Large intestine (tissue), 3 donors: ENCODE measurements at regions not wholly inside any gene's neighbourhood (a gene's known extent, or its start where the extent isn't known, plus 50 kb on each side); places are given as distances from the start of the nearest gene placed in this dataset.
"Not testable (repeated sequence)": the region's sequence is repeated elsewhere in the genome, so short reads cannot be mapped to it uniquely, and the experiment has no call there.

Experiments used
- DNase-seq, 2 donors: peaks; one replicate each; pipeline versions ENCODE4 v3.0.0 to v3.0.0-alpha.2; 2013
- H3K27ac ChIP-seq: one replicate; pipeline ENCODE4 v1.5.1; 2013; ENCODE audit warnings: low read length
- H3K27me3 ChIP-seq: 2 replicates; pipeline ENCODE4 v1.6.1; 2013; ENCODE audit warnings: low read length; ENCODE audit not compliant: control insufficient read depth, insufficient read depth
- H3K36me3 ChIP-seq: 2 replicates; pipeline ENCODE4 v1.6.1; 2013; ENCODE audit warnings: low read length; ENCODE audit not compliant: control insufficient read depth, insufficient read depth
- H3K4me1 ChIP-seq: one replicate; pipeline ENCODE4 v1.6.1; 2013; ENCODE audit warnings: low read length; ENCODE audit not compliant: control insufficient read depth, insufficient read depth
- H3K4me3 ChIP-seq: one replicate; pipeline ENCODE4 v1.5.1; 2013; ENCODE audit warnings: low read length
- H3K9me3 ChIP-seq: one replicate; pipeline ENCODE4 v1.6.1; 2013; ENCODE audit warnings: mild to moderate bottlenecking, low read depth, low read length, moderate library complexity; ENCODE audit not compliant: control insufficient read depth
- WGBS: methylation state at CpG from one replicate; pipeline ENCODE4 v1.1.5; 2013; ENCODE audit warnings: low lambda C conversion rate; ENCODE audit not compliant: insufficient coverage; 5-methylcytosine and 5-hydroxymethylcytosine counted together

- H3K27me3 ChIP-seq = no peaks in the 10 kb centered on the region
- no peak for DNase-seq
- H3K27ac ChIP-seq = no peak overlapping the region
- H3K9me3 ChIP-seq = no peaks in the 10 kb centered on the region
- no peak overlapping the region for H3K4me3 ChIP-seq
- no peaks in the 10 kb centered on the region for H3K4me1 ChIP-seq
- 83% methylated on average over 1 of the region's 2 CpGs for WGBS
- H3K36me3 ChIP-seq = no peaks in the 10 kb centered on the region
These were observed 141.5 kb upstream of the SVIL start for GRCh38 chr10:29776246-29776645.

DNA sequence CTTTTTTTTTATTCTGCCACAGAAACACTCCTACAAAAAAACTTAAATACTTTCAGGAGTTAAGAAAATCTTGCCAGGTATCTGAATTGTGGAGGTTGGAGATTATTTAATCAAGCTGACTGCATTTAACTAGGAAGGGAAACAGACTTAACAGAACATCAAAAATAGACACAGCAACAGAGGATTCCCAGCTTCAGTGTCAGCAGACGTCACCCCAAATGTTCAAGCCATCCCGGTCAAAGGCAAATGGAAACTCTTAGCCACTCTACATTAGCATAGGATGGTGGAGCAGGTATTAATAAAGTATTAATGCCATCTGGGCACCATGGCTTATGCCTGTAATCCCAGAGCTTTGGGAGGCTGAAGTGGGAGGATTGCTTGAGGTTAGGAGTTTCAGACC is 139.7 kb upstream of the SVIL start:
- Histone ChIP-seq H3K27me3 (no peaks in the 10 kb centered on the region), H3K4me1 (no peaks in the 10 kb centered on the region), H3K9me3 (no peaks in the 10 kb centered on the region), H3K36me3 (no peaks in the 10 kb centered on the region), H3K27ac (no peak overlapping the region), H3K4me3 (no peak overlapping the region)
- 80% methylated on average over 1 of the region's 2 CpGs for WGBS
- DNase-seq = no peak

- Histone ChIP-seq H3K4me3 (no peak overlapping the region), H3K36me3 (no peaks in the 10 kb centered on the region), H3K27me3 (no peaks in the 10 kb centered on the region), H3K27ac (no peak overlapping the region), H3K4me1 (no peaks in the 10 kb centered on the region), H3K9me3 (no peaks in the 10 kb centered on the region)
- no peak for DNase-seq
- WGBS = no CpG with 5 or more reads among the region's 1 CpG
These were observed 138.9 kb upstream of the SVIL start for GRCh38 chr10:29773675-29774091.

DNA sequence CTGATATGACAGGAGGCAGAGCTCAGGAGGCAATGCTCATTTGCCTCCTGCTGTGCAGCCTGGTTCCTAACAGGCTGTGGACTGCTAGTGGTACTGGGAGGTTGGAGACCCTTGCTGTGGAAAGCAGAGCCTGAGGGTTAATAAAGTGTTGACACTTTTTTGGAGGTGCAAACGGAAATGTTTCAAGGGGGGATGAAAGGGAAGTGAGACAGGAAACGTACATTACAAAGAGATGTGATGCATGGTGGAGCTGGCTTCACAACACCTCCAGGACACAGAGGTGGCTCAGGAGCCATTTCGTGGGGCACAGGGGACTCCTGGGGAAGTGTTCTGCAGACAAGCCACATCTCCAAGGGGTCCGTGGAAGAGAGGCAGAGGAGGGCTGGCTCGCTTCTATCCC is 137.6 kb upstream of the SVIL start:
- WGBS = 60% methylated on average over 1 of the region's 5 CpGs
- H3K4me3 ChIP-seq = no peak overlapping the region

DNA sequence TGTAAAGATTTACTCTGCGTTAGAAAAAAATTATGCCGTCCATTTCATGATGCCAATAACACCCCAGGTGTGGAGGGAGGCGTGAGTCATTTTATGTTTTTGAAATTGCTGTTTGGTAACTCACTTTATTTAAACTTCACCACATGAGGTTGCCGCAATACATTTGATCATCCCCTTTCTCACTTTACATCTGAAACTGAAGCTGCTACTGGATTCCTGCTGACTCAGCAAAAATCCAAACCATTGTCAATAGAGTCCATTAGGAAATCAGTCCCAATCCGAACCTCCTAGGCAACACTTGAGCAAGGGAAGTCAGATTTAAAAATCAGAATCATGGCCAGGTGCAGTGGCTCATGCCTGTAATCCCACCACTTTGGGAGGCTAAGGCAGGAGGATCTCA is 136.6 kb upstream of the SVIL start:
- Histone ChIP-seq H3K36me3 (no peaks in the 10 kb centered on the region), H3K4me3 (no peak overlapping the region), H3K27me3 (no peaks in the 10 kb centered on the region), H3K4me1 (no peaks in the 10 kb centered on the region), H3K9me3 (no peaks in the 10 kb centered on the region), H3K27ac (no peak overlapping the region)
- 100% methylated on average over 2 of the region's 5 CpGs for WGBS
- DNase-seq = no peak

More for the DNA sequence above, 137.6 kb upstream of the SVIL start:
- no peak overlapping the region for H3K27ac ChIP-seq
- H3K4me1 ChIP-seq = no peaks in the 10 kb centered on the region
- no peaks in the 10 kb centered on the region for H3K27me3 ChIP-seq
- H3K36me3 ChIP-seq = no peaks in the 10 kb centered on the region
- DNase-seq = no peak
- H3K9me3 ChIP-seq = no peaks in the 10 kb centered on the region

- no CpG with 5 or more reads among the region's 4 CpGs for WGBS
- H3K36me3 ChIP-seq, H3K4me1 ChIP-seq, H3K27ac ChIP-seq, H3K4me3 ChIP-seq, DNase-seq, H3K9me3 ChIP-seq, H3K27me3 ChIP-seq: not testable (repeated sequence)
These were observed 134.5 kb upstream of the SVIL start for GRCh38 chr10:29769277-29769676.

DNA sequence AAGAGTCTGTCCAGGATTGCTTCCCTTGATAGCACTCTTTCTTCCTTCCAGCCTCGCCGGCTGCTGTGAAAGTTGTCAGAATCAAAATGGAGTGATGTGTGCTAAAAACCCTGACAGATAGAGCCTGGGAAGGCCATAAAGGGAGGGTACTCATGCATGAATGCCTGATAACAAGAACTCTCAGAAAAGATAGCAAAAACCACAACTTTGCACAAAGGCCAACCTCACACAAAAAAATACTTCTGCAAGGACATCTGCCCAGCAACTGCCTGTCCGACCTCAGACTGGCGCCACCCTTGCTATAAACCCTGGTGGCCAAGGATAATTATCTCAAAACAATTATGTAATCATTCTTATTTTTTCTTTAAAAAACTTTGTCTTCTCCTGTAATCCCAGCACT is 133.2 kb upstream of the SVIL start:
- Histone ChIP-seq H3K9me3 (no peaks in the 10 kb centered on the region), H3K4me1 (no peaks in the 10 kb centered on the region), H3K27ac (no peak overlapping the region), H3K4me3 (no peak overlapping the region), H3K27me3 (no peaks in the 10 kb centered on the region), H3K36me3 (no peaks in the 10 kb centered on the region)
- WGBS = no CpG with 5 or more reads among the region's 4 CpGs
- DNase-seq = no peak

DNA sequence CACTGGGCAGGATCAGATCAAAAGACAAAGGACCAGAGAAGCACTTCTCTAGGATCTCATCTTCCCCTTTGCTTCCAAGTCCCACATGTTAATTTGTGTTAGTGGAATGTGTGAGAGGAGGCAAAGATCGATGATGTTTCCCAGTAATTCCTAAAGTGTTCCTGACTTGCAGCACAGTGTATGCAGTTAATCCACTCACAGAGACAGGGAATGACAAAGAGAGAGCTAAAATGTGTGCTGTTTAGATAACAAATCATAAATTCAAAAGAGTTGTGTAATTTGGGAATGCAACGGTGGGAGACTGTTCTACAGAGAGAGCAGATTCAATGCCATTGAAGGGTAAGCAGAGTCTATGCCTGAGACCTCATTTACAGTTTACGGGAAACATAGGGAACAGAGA is 132.0 kb upstream of the SVIL start:
- WGBS = 100% methylated on average over 1 of the region's 3 CpGs
- H3K4me3 ChIP-seq = no peak overlapping the region
- H3K36me3 ChIP-seq = no peaks in the 10 kb centered on the region
- no peaks in the 10 kb centered on the region for H3K9me3 ChIP-seq
- DNase-seq = no peak
- no peaks in the 10 kb centered on the region for H3K4me1 ChIP-seq
- no peaks in the 10 kb centered on the region for H3K27me3 ChIP-seq
- no peak overlapping the region for H3K27ac ChIP-seq

GRCh38 chr10:29765330-29765729 is 130.6 kb upstream of the SVIL start:
- no peaks in the 10 kb centered on the region for H3K9me3 ChIP-seq
- no peak overlapping the region for H3K27ac ChIP-seq
- WGBS = no CpG with 5 or more reads among the region's 2 CpGs
- no peaks in the 10 kb centered on the region for H3K27me3 ChIP-seq
- no peaks in the 10 kb centered on the region for H3K4me1 ChIP-seq
- H3K36me3 ChIP-seq = no peaks in the 10 kb centered on the region
- no peak overlapping the region for H3K4me3 ChIP-seq
- no peak for DNase-seq

DNA sequence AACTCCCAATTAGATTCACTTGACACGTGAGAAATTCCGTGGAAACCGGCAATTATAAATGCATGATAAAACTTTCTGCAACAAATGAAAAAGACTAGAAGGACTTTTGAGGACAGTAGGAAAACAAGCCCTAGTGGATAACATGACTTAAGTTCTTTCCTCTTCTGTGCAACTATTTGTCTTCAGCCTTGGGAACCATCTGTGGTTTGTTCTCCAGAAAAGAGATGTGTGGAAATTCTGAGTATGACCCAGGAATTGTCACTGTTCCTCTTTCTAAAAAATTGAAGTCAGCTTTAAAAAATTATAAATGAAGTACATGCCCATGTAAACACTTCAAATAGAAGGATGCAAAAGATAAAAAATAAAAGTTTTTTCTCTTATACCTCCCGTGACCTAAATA is 128.6 kb upstream of the SVIL start:
- no peak for DNase-seq
- Histone ChIP-seq H3K27ac (no peak overlapping the region), H3K4me3 (no peak overlapping the region), H3K36me3 (no peaks in the 10 kb centered on the region), H3K9me3 (no peaks in the 10 kb centered on the region), H3K27me3 (no peaks in the 10 kb centered on the region), H3K4me1 (peaks cover 2% of the 10 kb centered on the region)
- 100% methylated on average over 2 of the region's 4 CpGs for WGBS

DNA sequence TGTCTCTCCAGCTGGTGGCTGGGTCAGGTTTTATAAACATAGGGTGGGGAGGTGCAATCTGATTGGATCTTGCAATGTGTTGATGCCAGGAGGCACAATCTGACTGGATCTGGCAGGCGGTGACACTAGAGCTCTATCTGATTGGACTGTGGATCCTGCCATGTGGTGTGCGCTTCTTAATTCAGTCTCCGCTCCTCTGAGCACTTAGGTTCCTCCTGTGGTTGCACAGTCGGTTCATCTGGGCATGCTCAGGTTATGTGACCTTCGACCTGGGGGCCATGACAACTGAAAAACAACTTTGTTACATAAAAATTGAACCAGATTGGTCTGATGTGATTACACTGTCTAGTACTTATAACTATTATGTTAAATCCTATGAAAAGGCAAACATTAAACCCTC is 127.1 kb upstream of the SVIL start:
- H3K36me3 ChIP-seq = no peaks in the 10 kb centered on the region
- H3K9me3 ChIP-seq = no peaks in the 10 kb centered on the region
- no peaks in the 10 kb centered on the region for H3K27me3 ChIP-seq
- DNase-seq = no peak
- no peak overlapping the region for H3K27ac ChIP-seq
- peaks cover 11% of the 10 kb centered on the region for H3K4me1 ChIP-seq
- no peak overlapping the region for H3K4me3 ChIP-seq
- WGBS = no CpG with 5 or more reads among the region's 5 CpGs
